Panc1 (cell line): ENCODE measurements at regions not wholly inside any gene's neighbourhood (a gene's known extent, or its start where the extent isn't known, plus 50 kb on each side); places are given as distances from the start of the nearest gene placed in this dataset.

Source experiments
- ATAC-seq: fragments of 200-7000 bp; cut with Tn5 transposase; 2 replicates; pipeline ENCODE4 v1.9.1; 2020; ENCODE audit warnings: mild to moderate bottlenecking, moderate library complexity
- BruUV-seq: library from RNA; stranded (reverse); fragments of 400-500 nt; replicated peaks from 2 replicates; lab custom pipeline; 2021; lab: Mats Ljungman, UMichigan
- CTCF ChIA-PET: fragments of 300-600 bp; sonication (Branson Sonifier 250); formaldehyde crosslinking; loops from one replicate; lab custom pipeline; 2022; ENCODE audit warnings: antibody characterized with exemption; lab: Charles Lee
- POLR2A ChIA-PET: fragments of 300-600 bp; sonication (Branson Sonifier 250); formaldehyde crosslinking; loops from one replicate; lab custom pipeline; 2022; ENCODE audit warnings: antibody characterized with exemption; lab: Charles Lee
- DNase-seq: peaks from one replicate; pipeline ENCODE4 v3.0.0-alpha.2; 2010; ENCODE audit warnings: low read depth, low spot score
- H3K27ac ChIP-seq: 2 replicates; pipeline ENCODE4 v1.5.1; 2011; ENCODE audit warnings: mild to moderate bottlenecking, low read length, inconsistent platforms
- H3K27me3 ChIP-seq: fragments of 200-500 bp; sonication (Bioruptor generic); 2 replicates; pipeline ENCODE4 v1.6.0; 2014; ENCODE audit warnings: low read length, inconsistent platforms; ENCODE audit not compliant: control insufficient read depth, insufficient read depth
- H3K36me3 ChIP-seq: fragments of 200-500 bp; sonication (Bioruptor generic); 2 replicates; pipeline ENCODE4 v1.5.1; 2014; ENCODE audit warnings: inconsistent platforms, mild to moderate bottlenecking, low read length, moderate library complexity; ENCODE audit not compliant: control insufficient read depth, insufficient read depth
- H3K4me1 ChIP-seq: 2 replicates; pipeline ENCODE4 v1.5.1; 2011; ENCODE audit warnings: inconsistent platforms, mild to moderate bottlenecking, low read length, moderate library complexity; ENCODE audit not compliant: control insufficient read depth, insufficient read depth
- H3K4me3 ChIP-seq, 2 experiments: 2 replicates each; pipeline ENCODE4 v1.5.1; 2011 to 2012; ENCODE audit warnings: low read depth in 2 of 2, low read length in 2 of 2, mild to moderate bottlenecking in 2 of 2, inconsistent platforms in 1 of 2, moderate library complexity in 1 of 2
- H3K9me3 ChIP-seq: fragments of 200-500 bp; sonication (Bioruptor generic); 2 replicates; pipeline ENCODE4 v1.5.1; 2014; ENCODE audit warnings: low read depth, mild to moderate bottlenecking, inconsistent platforms, low read length, moderate library complexity; ENCODE audit not compliant: control insufficient read depth, insufficient read depth
- CTCF ChIP-seq: fragments of 450-650 bp; IDR thresholded peaks from 2 replicates; pipeline ENCODE4 v1.5.1; 2017; ENCODE audit warnings: mild to moderate bottlenecking
- POLR2AphosphoS5 ChIP-seq: IDR thresholded peaks from 2 replicates; pipeline ENCODE4 v1.6.1; 2012; ENCODE audit warnings: mild to moderate bottlenecking, low read depth, low read length, moderate library complexity
- SIN3A ChIP-seq: IDR thresholded peaks from 2 replicates; pipeline ENCODE4 v1.6.1; 2012; ENCODE audit warnings: low read depth, mild to moderate bottlenecking, low read length, moderate library complexity, borderline replicate concordance; ENCODE audit not compliant: insufficient read depth
- TCF7L2 ChIP-seq: IDR thresholded peaks from 2 replicates; pipeline ENCODE4 v1.6.1; 2011; ENCODE audit warnings: mild to moderate bottlenecking, low read depth, low read length, inconsistent platforms
- in situ Hi-C: cut with HindIII; loops from 2 replicates; pipeline ENCODE4 v1.10.0; 2016; ENCODE audit warnings: low sequenced_read_pairs, low pct_unique_long_range_greater_than_20kb
- intact Hi-C: fragments of 100-400 bp; cut with micrococcal nuclease; formaldehyde crosslinking; loops from one replicate; pipeline ENCODE4 v1.10.0; 2022; ENCODE audit not compliant: unreplicated experiment
- TF ChIP-seq, protein P1 (sequence below), 2 experiments: IDR thresholded peaks; 2 replicates each; pipeline ENCODE4 v1.6.1; 2011 to 2012; ENCODE audit warnings: low read depth in 2 of 2, control low read depth in 1 of 2, low read length in 1 of 2, mild to moderate bottlenecking in 1 of 2, moderate library complexity in 1 of 2; ENCODE audit not compliant: insufficient read depth in 1 of 2

DNA sequence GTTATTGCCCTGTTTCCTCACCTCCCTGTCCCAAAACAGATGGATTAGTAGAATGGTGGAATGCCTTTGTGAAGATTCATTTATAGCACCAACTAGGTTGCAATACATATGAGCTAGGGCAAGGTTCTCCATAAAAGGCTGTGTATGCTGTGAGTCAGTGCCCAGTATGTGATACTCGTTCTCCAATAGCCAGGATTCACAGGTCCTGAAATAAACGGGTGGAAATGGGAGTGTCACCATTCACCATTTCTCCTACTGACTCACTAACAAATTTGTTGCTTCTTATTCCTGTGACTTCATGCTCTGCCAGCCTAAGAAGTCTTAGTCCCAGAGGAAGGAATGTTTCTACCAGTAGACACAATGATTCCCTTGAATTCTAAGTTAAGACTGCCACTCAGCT is 1745.4 kb downstream of the SLITRK1 start:
- Histone ChIP-seq H3K9me3 (no peaks in the 10 kb centered on the region), H3K27ac (no peak overlapping the region), H3K4me1 (no peaks in the 10 kb centered on the region), H3K27me3 (no peaks in the 10 kb centered on the region), H3K4me3 (no peak overlapping the region), H3K36me3 (no peaks in the 10 kb centered on the region)
- TF ChIP-seq TCF7L2 (no peak), CTCF (no peak), POLR2AphosphoS5 (no peak), SIN3A (no peak)
- TF ChIP-seq, protein P1, sequence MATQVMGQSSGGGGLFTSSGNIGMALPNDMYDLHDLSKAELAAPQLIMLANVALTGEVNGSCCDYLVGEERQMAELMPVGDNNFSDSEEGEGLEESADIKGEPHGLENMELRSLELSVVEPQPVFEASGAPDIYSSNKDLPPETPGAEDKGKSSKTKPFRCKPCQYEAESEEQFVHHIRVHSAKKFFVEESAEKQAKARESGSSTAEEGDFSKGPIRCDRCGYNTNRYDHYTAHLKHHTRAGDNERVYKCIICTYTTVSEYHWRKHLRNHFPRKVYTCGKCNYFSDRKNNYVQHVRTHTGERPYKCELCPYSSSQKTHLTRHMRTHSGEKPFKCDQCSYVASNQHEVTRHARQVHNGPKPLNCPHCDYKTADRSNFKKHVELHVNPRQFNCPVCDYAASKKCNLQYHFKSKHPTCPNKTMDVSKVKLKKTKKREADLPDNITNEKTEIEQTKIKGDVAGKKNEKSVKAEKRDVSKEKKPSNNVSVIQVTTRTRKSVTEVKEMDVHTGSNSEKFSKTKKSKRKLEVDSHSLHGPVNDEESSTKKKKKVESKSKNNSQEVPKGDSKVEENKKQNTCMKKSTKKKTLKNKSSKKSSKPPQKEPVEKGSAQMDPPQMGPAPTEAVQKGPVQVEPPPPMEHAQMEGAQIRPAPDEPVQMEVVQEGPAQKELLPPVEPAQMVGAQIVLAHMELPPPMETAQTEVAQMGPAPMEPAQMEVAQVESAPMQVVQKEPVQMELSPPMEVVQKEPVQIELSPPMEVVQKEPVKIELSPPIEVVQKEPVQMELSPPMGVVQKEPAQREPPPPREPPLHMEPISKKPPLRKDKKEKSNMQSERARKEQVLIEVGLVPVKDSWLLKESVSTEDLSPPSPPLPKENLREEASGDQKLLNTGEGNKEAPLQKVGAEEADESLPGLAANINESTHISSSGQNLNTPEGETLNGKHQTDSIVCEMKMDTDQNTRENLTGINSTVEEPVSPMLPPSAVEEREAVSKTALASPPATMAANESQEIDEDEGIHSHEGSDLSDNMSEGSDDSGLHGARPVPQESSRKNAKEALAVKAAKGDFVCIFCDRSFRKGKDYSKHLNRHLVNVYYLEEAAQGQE (IDR thresholded peaks at IDR 0.05; ENCODE audit: insufficient read depth in 1 of 2, low read depth in 2 of 2, low read length in 1 of 2) = no peak
- intact Hi-C loops = no loop called here
- no peak for DNase-seq
- CTCF ChIA-PET = no interaction called here
- POLR2A ChIA-PET = no interaction called here
- ATAC-seq = no peak
- no TSS peak for BruUV-seq
- in situ Hi-C loops = no loop called here

- no peak overlapping the region for H3K4me3 ChIP-seq
- no peak overlapping the region for H3K27ac ChIP-seq
- intact Hi-C loops (no loop called here), in situ Hi-C loops (no loop called here)
- no peak for TF ChIP-seq TCF7L2
- TF ChIP-seq CTCF = no peak
- no peak for TF ChIP-seq SIN3A
- no peak for TF ChIP-seq POLR2AphosphoS5
- TF ChIP-seq, protein P1 (IDR thresholded peaks at IDR 0.05; ENCODE audit: insufficient read depth in 1 of 2, low read depth in 2 of 2, low read length in 1 of 2) = no peak
- H3K9me3 ChIP-seq = no peaks in the 10 kb centered on the region
- H3K4me1 ChIP-seq = no peaks in the 10 kb centered on the region
- no peak for ATAC-seq
- CTCF ChIA-PET = no interaction called here
- BruUV-seq = no TSS peak
- H3K27me3 ChIP-seq = no peaks in the 10 kb centered on the region
- no peak for DNase-seq
- no peaks in the 10 kb centered on the region for H3K36me3 ChIP-seq
- POLR2A ChIA-PET = no interaction called here
These were observed 1753.0 kb downstream of the SLITRK1 start for GRCh38 chr13:82129281-82129680.
